ENCODE measurements at regions not wholly inside any gene's neighbourhood (a gene's known extent, or its start where the extent isn't known, plus 50 kb on each side); places are given as distances from the start of the nearest gene placed in this dataset.

- ATAC-seq (ENCODE audit: poor library complexity) (no peak), DNase-seq (no peak)
- intact Hi-C loops (cut with DNase I), result no loop called here
Measured at GRCh38 chr4:124343661-124344171, 368.8 kb downstream of the ANKRD50 start.

- ATAC-seq (ENCODE audit: poor library complexity) (no peak), DNase-seq (no peak)
- intact Hi-C loops (cut with DNase I), result no loop called here
Measured at GRCh38 chr4:124372916-124373315, 339.6 kb downstream of the ANKRD50 start.

GRCh38 chr4:124386163-124386562, 326.4 kb downstream of the ANKRD50 start:
- ATAC-seq (ENCODE audit: poor library complexity) (no peak), DNase-seq (no peak)
- intact Hi-C loops (cut with DNase I), result no loop called here

- no peak for DNase-seq
- intact Hi-C loops (cut with DNase I), result no loop called here
- no peak for ATAC-seq (ENCODE audit: poor library complexity)
Measured at GRCh38 chr4:124386648-124387047, 325.9 kb downstream of the ANKRD50 start.

- DNase-seq, result no peak
- ATAC-seq (ENCODE audit: poor library complexity), result no peak
- intact Hi-C loops (cut with DNase I), result no loop called here
Measured at GRCh38 chr4:124389591-124389990, 322.9 kb downstream of the ANKRD50 start.

GRCh38 chr4:124390861-124391260, 321.7 kb downstream of the ANKRD50 start:
- DNase-seq (no peak), ATAC-seq (ENCODE audit: poor library complexity) (no peak)
- intact Hi-C loops (cut with DNase I), result no loop called here

- ATAC-seq (ENCODE audit: poor library complexity), result no peak
- intact Hi-C loops (cut with DNase I), result no loop called here
- DNase-seq, result no peak
Measured at GRCh38 chr4:124396333-124396732, 316.2 kb downstream of the ANKRD50 start.

- ATAC-seq (ENCODE audit: poor library complexity), result no peak
- intact Hi-C loops (cut with DNase I), result no loop called here
- no peak for DNase-seq
Measured at GRCh38 chr4:124401606-124402005, 310.9 kb downstream of the ANKRD50 start.

- ATAC-seq (ENCODE audit: poor library complexity) (no peak), DNase-seq (no peak)
- intact Hi-C loops (cut with DNase I), result no loop called here
Measured at GRCh38 chr4:124409044-124409443, 303.5 kb downstream of the ANKRD50 start.

GRCh38 chr4:124414276-124415040, 298.1 kb downstream of the ANKRD50 start:
- DNase-seq (no peak), ATAC-seq (ENCODE audit: poor library complexity) (no peak)
- intact Hi-C loops (cut with DNase I), result no loop called here

GRCh38 chr4:124415146-124415545, 297.4 kb downstream of the ANKRD50 start:
- intact Hi-C loops (cut with DNase I), result no loop called here
- DNase-seq, result no peak
- ATAC-seq (ENCODE audit: poor library complexity), result no peak

GRCh38 chr4:124417371-124417770, 295.2 kb downstream of the ANKRD50 start:
- intact Hi-C loops (cut with DNase I), result no loop called here
- DNase-seq (no peak), ATAC-seq (ENCODE audit: poor library complexity) (no peak)

GRCh38 chr4:124420166-124420695, 292.3 kb downstream of the ANKRD50 start:
- DNase-seq (no peak), ATAC-seq (ENCODE audit: poor library complexity) (no peak)
- intact Hi-C loops (cut with DNase I), result no loop called here

GRCh38 chr4:124423160-124423559, 289.4 kb downstream of the ANKRD50 start:
- ATAC-seq (ENCODE audit: poor library complexity) (no peak), DNase-seq (no peak)
- intact Hi-C loops (cut with DNase I), result no loop called here

GRCh38 chr4:124426279-124426678, 286.3 kb downstream of the ANKRD50 start:
- intact Hi-C loops (cut with DNase I), result no loop called here
- ATAC-seq (ENCODE audit: poor library complexity) (no peak), DNase-seq (no peak)

- ATAC-seq (ENCODE audit: poor library complexity), result peak; percentile 48
- no peak for DNase-seq
- intact Hi-C loops (cut with DNase I), result no loop called here
Measured at GRCh38 chr4:124427095-124427767, 285.3 kb downstream of the ANKRD50 start.

GRCh38 chr4:124428648-124429047, 283.9 kb downstream of the ANKRD50 start:
- ATAC-seq (ENCODE audit: poor library complexity), result no peak
- intact Hi-C loops (cut with DNase I), result no loop called here
- no peak for DNase-seq

- DNase-seq, result no peak
- intact Hi-C loops (cut with DNase I), result no loop called here
- ATAC-seq (ENCODE audit: poor library complexity), result no peak
Measured at GRCh38 chr4:124429746-124430250, 282.7 kb downstream of the ANKRD50 start.

- intact Hi-C loops (cut with DNase I), result no loop called here
- no peak for ATAC-seq (ENCODE audit: poor library complexity)
- DNase-seq, result no peak
Measured at GRCh38 chr4:124431653-124432192, 280.8 kb downstream of the ANKRD50 start.

GRCh38 chr4:124432500-124432899, 280.0 kb downstream of the ANKRD50 start:
- intact Hi-C loops (cut with DNase I), result no loop called here
- no peak for ATAC-seq (ENCODE audit: poor library complexity)
- no peak for DNase-seq

All from Right ventricle myocardium superior (tissue), 1 donor.